GM18519 (cell line): ENCODE measurements at regions not wholly inside any gene's neighbourhood (a gene's known extent, or its start where the extent isn't known, plus 50 kb on each side); places are given as distances from the start of the nearest gene placed in this dataset.

ENCODE experiments used
- ATAC-seq: cut with Tn5 transposase; IDR thresholded peaks from one replicate; pipeline ENCODE4 v1.9.1; 2021; ENCODE audit warnings: mild to moderate bottlenecking, moderate library complexity; ENCODE audit not compliant: unreplicated experiment, low FRiP score

GRCh38 chr5:60285910-60286309, 392.4 kb upstream of the PDE4D start:
- ATAC-seq = no peak

- no peak for ATAC-seq
Observed at GRCh38 chr5:60280943-60281342, 387.4 kb upstream of the PDE4D start.

GRCh38 chr5:60277941-60278340, 384.4 kb upstream of the PDE4D start:
- no peak for ATAC-seq

- ATAC-seq = no peak
Observed at GRCh38 chr5:60274747-60275146, 381.2 kb upstream of the PDE4D start.

- ATAC-seq = no peak
Observed at GRCh38 chr5:60271517-60271916, 378.0 kb upstream of the PDE4D start.

- ATAC-seq = no peak
Observed at GRCh38 chr5:60267907-60268306, 374.4 kb upstream of the PDE4D start.

GRCh38 chr5:60263346-60263745, 369.8 kb upstream of the PDE4D start:
- no peak for ATAC-seq

GRCh38 chr5:60262576-60263295, 369.2 kb upstream of the PDE4D start:
- no peak for ATAC-seq

GRCh38 chr5:60261732-60262131, 368.2 kb upstream of the PDE4D start:
- ATAC-seq = no peak

GRCh38 chr5:60260658-60261057, 367.1 kb upstream of the PDE4D start:
- no peak for ATAC-seq

GRCh38 chr5:60259730-60260129, 366.2 kb upstream of the PDE4D start:
- no peak for ATAC-seq

- ATAC-seq = no peak
Observed at GRCh38 chr5:60257596-60258271, 364.2 kb upstream of the PDE4D start.

- ATAC-seq = no peak
Observed at GRCh38 chr5:60256546-60256945, 363.0 kb upstream of the PDE4D start.

GRCh38 chr5:60248901-60249300, 355.4 kb upstream of the PDE4D start:
- ATAC-seq = peak; percentile 94

- ATAC-seq = no peak
Observed at GRCh38 chr5:60243713-60244112, 350.2 kb upstream of the PDE4D start.

- no peak for ATAC-seq
Observed at GRCh38 chr5:60232036-60232795, 338.7 kb upstream of the PDE4D start.

GRCh38 chr5:60230456-60230855, 336.9 kb upstream of the PDE4D start:
- ATAC-seq = no peak

GRCh38 chr5:60229691-60230185, 336.2 kb upstream of the PDE4D start:
- no peak for ATAC-seq

- no peak for ATAC-seq
Observed at GRCh38 chr5:60228676-60229075, 335.1 kb upstream of the PDE4D start.

GRCh38 chr5:60226128-60226527, 332.6 kb upstream of the PDE4D start:
- ATAC-seq = no peak

GRCh38 chr5:60223342-60223741, 329.8 kb upstream of the PDE4D start:
- ATAC-seq = no peak
